ENCODE measurements at regions not wholly inside any gene's neighbourhood (a gene's known extent, or its start where the extent isn't known, plus 50 kb on each side); places are given as distances from the start of the nearest gene placed in this dataset.

DNA sequence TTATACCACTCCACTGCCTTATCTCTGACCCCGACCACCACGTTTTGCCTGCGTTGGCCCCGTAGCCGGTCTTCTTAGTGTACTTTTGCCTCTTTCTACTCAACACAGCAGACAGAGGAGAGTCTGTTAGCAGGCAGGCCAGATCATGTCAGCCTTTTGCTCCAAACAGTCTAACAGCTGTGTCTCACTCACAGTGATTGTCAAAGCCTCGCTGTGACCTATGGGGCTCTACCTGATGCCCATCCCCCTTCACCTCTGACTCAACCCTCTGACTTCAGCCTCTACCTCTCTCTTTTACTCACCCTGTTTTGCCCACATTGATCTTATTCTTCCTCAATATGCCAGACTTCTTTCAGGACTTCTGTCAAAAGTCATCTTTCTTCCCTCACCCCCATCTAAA is 127.1 kb downstream of the TRIML1 start:
- CTCF ChIA-PET, result no interaction called here
- peaks cover 15% of the 10 kb centered on the region for H3K9me3 Mint-ChIP-seq
- DNase-seq, result no peak
- H3K4me1 Mint-ChIP-seq, result no peaks in the 10 kb centered on the region
- no peaks in the 10 kb centered on the region for H3K27me3 Mint-ChIP-seq
- no peak overlapping the region for H3K4me3 Mint-ChIP-seq
- H3K27ac Mint-ChIP-seq, result no peak overlapping the region
- H3K36me3 Mint-ChIP-seq, result no peaks in the 10 kb centered on the region

DNA sequence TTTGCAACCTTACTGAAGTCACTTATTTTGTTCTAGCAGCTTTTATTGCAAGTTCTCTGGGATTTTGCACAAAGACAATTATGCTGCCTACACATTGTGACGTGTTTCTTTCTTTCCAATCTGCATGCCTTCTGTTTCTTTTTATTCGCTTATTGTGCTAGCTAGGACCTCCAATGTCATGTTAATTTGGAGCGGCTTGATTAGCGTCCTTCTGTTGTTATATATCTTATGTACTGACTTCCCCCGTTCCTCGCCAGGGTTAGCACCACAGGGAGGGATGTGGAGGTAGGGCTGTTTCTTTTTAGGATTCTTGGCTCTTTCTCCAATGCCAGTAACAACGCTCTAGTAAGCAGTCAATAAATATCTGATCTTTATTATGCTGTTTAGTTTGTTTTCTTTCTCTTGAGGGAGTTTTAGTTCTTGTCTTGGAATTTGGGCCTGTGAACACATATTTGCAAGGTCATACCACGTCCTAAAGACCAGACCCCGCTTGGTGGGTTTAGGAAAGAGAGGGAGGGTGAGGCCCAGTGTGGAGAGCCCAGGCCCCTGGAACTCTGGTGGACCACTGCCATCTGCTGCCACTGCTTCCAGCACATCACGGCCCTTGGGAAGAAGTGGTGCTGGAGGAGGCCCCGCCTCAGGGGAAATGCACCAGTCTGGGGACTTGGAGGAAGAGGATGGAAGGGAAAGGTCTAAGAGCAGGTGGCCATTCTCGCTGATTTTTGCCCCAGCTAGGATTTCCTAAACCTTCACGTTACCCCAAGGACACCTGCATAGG is 129.1 kb downstream of the TRIML1 start:
- no peaks in the 10 kb centered on the region for H3K36me3 Mint-ChIP-seq
- CTCF ChIA-PET, result no interaction called here
- no peak for DNase-seq
- no peak overlapping the region for H3K4me3 Mint-ChIP-seq
- H3K4me1 Mint-ChIP-seq, result no peaks in the 10 kb centered on the region
- no peaks in the 10 kb centered on the region for H3K27me3 Mint-ChIP-seq
- H3K9me3 Mint-ChIP-seq, result peaks cover 15% of the 10 kb centered on the region
- no peak overlapping the region for H3K27ac Mint-ChIP-seq

DNA sequence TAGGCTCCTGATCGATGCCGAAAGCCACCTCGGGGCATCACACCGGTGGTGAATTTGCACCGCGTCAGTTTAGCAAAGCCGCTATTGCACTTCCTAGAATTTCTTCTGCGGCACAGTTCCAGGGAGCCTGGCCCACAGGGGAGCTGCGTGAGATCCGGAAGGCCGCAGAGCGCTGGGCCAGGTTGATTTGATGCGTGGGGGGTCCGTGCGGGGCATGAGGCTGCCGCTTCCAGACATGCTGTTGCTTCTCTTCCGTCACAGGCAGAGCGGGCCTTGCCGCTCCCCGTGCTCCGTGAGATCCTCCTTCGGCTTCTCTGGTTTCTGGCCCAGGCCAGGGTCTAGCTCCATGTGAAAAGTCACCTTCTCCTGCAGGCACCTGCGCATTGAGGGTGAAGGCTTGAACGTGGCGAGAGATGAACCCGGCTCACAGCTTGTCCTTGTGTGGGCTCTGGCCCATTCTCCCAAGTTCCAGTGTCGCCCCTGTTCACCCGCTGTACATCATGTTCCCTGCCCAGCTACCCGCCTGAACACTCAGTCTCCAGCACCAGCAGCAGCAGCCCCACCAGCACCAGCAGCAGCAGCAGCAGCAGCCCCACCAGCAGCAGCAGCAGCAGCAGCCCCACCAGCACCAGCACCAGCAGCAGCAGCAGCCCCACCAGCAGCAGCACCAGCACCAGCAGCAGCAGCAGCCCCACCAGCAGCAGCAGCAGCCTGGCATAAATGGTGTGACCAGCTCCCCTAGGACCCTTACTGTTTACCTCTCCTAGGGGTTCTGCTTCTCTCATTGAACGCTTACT is 131.2 kb downstream of the TRIML1 start:
- no peaks in the 10 kb centered on the region for H3K36me3 Mint-ChIP-seq
- H3K4me3 Mint-ChIP-seq, result no peak overlapping the region
- H3K27me3 Mint-ChIP-seq, result no peaks in the 10 kb centered on the region
- H3K4me1 Mint-ChIP-seq, result no peaks in the 10 kb centered on the region
- peaks cover 15% of the 10 kb centered on the region for H3K9me3 Mint-ChIP-seq
- no peak overlapping the region for H3K27ac Mint-ChIP-seq
- CTCF ChIA-PET, result no interaction called here
- DNase-seq, result no peak

DNA sequence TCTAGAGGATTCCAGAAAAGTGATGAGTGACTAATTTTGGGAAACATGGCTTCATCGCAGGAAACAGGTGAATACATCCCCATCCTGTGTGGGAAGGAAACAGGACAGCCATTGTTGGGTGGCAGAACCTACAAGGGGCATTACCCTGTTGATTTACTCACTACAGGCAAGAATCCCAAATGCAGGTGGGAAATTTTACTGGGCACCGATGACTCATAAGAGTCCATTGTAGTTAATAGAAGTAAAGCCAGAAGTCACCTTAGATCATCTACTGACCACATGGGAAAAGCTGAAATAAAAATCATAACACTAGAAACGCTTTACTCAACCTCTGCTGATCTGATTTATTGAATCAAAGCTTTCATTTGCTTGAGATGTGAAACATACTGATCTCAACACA is 136.4 kb downstream of the TRIML1 start:
- no peaks in the 10 kb centered on the region for H3K36me3 Mint-ChIP-seq

DNA sequence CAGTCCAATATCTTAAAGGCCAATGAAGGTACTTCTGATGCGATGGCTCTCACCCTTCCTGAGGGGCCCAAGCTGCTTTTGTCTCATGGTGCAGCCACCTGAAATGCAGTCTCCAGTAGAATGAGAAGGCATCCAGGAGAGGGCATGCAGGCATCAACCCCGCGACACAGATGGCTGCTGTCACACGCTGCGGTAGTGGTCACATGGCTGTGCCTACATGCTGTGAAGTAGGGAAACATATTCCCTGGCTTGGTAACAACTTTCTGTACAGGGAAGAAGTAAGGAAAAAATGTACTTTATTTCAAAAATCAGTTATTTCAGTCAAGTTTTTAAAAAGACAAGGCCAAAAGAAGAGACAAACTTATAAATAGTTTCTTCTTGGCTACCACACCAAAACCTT is 139.9 kb downstream of the TRIML1 start:
- Mint-ChIP-seq H3K4me1 (no peaks in the 10 kb centered on the region), H3K9me3 (peaks cover 2% of the 10 kb centered on the region), H3K36me3 (no peaks in the 10 kb centered on the region), H3K4me3 (no peak overlapping the region), H3K27ac (no peak overlapping the region), H3K27me3 (peaks cover 10% of the 10 kb centered on the region)
- DNase-seq, result no peak
- CTCF ChIA-PET, result no interaction called here

More for the DNA sequence above, 136.4 kb downstream of the TRIML1 start:
- DNase-seq, result no peak
- Mint-ChIP-seq H3K4me3 (no peak overlapping the region), H3K27ac (no peak overlapping the region), H3K9me3 (peaks cover 5% of the 10 kb centered on the region), H3K4me1 (no peaks in the 10 kb centered on the region), H3K27me3 (no peaks in the 10 kb centered on the region)
- CTCF ChIA-PET, result no interaction called here

- Mint-ChIP-seq H3K4me3 (no peak overlapping the region), H3K36me3 (no peaks in the 10 kb centered on the region), H3K9me3 (peaks cover 4% of the 10 kb centered on the region), H3K27ac (no peak overlapping the region), H3K27me3 (peaks cover 10% of the 10 kb centered on the region), H3K4me1 (no peaks in the 10 kb centered on the region)
- DNase-seq, result no peak
- CTCF ChIA-PET, result no interaction called here
Measured at GRCh38 chr4:188282471-188283232, 143.4 kb downstream of the TRIML1 start.

- Mint-ChIP-seq H3K36me3 (no peaks in the 10 kb centered on the region), H3K4me1 (no peaks in the 10 kb centered on the region), H3K27ac (no peak overlapping the region), H3K9me3 (peaks cover 7% of the 10 kb centered on the region), H3K27me3 (peaks cover 9% of the 10 kb centered on the region), H3K4me3 (no peak overlapping the region)
- DNase-seq, result no peak
- CTCF ChIA-PET, result no interaction called here
Measured at GRCh38 chr4:188287169-188287894, 148.1 kb downstream of the TRIML1 start.

DNA sequence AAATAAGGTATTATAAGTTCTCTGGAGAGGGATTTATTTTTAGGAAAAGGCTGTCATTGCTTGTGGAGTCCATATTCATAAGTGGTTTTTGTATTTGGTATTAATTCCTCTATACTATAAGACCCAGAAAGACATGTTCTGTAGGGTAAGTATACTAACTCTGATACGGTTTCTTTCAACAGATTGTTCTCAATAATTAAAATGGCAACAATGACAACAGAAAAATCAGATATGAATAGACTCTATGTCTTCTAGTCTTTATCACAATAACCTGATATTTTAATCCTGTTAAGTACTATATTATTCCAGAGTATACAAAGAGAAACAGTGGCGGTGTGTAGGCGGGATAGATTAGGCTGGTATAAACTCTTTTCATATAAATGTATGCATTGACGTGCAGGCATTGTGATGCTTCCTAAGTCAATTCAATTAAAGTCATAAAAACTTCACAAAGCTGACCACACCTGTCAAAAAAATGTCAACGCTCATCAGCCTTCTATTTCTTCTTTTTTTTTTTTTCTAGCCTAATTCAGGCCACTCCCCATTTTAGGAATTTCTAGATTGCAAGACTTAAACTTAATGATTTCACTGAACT is 150.4 kb downstream of the TRIML1 start:
- Mint-ChIP-seq H3K36me3 (no peaks in the 10 kb centered on the region), H3K27ac (no peak overlapping the region), H3K4me3 (no peak overlapping the region), H3K9me3 (peaks cover 7% of the 10 kb centered on the region), H3K27me3 (no peaks in the 10 kb centered on the region), H3K4me1 (no peaks in the 10 kb centered on the region)
- DNase-seq, result no peak
- CTCF ChIA-PET, result no interaction called here

DNA sequence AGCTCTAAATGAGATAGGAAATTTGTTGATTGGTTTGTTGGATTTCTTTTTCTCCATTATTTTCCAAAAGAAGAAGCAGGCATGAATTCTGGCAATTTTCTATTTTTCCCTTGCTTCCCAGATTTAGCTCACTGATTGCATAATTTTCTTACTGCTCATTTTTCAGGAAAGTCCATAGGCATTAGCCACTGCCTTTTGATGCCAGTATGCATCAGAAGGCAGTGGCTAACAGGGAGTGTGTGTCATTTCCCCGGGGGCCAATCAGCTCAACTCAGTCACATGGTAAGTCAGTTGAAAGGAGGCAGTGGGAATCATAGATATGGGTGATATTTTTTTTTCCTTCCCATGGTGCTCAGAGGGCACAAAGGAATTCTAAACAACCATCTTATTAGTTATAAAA is 156.7 kb downstream of the TRIML1 start:
- Mint-ChIP-seq H3K27me3 (no peaks in the 10 kb centered on the region), H3K36me3 (no peaks in the 10 kb centered on the region), H3K4me1 (no peaks in the 10 kb centered on the region), H3K27ac (no peak overlapping the region), H3K4me3 (no peak overlapping the region), H3K9me3 (peaks cover 14% of the 10 kb centered on the region)
- CTCF ChIA-PET, result no interaction called here
- DNase-seq, result no peak

DNA sequence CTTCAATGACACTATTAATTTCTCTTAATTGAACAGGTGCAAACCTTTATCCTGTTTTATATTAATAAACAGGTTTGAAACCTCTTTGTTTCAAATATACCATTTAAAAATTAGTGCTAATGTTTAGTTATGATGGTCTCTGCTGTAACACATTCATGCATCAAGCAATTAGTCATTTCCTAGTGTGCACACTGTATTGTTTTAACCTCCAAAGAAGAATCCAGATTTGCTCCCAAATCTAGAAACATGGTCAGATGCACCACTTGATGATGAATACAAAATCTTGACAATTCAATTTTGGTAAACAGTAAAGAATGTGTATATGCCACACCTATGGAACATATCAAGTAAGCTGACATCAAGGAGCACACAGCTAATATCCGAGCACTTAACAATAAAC is 157.1 kb downstream of the TRIML1 start:
- no peak for DNase-seq
- H3K9me3 Mint-ChIP-seq, result peaks cover 15% of the 10 kb centered on the region
- no peaks in the 10 kb centered on the region for H3K36me3 Mint-ChIP-seq
- CTCF ChIA-PET, result no interaction called here
- H3K4me3 Mint-ChIP-seq, result no peak overlapping the region
- no peaks in the 10 kb centered on the region for H3K4me1 Mint-ChIP-seq
- H3K27me3 Mint-ChIP-seq, result no peaks in the 10 kb centered on the region
- no peak overlapping the region for H3K27ac Mint-ChIP-seq

GRCh38 chr4:188297873-188298272 is 158.6 kb downstream of the TRIML1 start:
- Mint-ChIP-seq H3K4me3 (no peak overlapping the region), H3K27ac (no peak overlapping the region), H3K27me3 (no peaks in the 10 kb centered on the region), H3K9me3 (peaks cover 23% of the 10 kb centered on the region), H3K4me1 (no peaks in the 10 kb centered on the region), H3K36me3 (no peaks in the 10 kb centered on the region)
- DNase-seq, result no peak
- CTCF ChIA-PET, result no interaction called here

DNA sequence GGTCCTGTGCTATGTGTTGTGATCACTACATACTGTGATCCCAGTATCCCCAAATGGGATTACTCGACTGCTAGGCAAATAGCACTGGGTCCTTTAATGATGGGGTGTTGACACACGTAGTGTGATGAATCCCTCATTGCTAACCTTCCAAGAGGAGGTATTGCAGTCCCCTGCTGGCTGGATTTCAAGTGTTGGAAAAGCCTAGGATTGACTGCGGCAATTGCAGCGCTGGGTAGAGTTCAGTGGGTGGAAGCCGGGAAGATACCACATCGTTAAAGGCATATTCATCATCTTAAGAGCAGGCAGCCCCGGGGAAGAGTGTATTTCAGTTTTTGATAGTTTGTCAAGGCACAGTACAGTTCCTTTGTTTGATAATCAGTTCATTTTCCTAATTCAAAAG is 159.9 kb downstream of the TRIML1 start:
- no peak overlapping the region for H3K27ac Mint-ChIP-seq
- no peaks in the 10 kb centered on the region for H3K36me3 Mint-ChIP-seq
- CTCF ChIA-PET, result no interaction called here
- no peak for DNase-seq
- H3K9me3 Mint-ChIP-seq, result peaks cover 24% of the 10 kb centered on the region
- no peaks in the 10 kb centered on the region for H3K4me1 Mint-ChIP-seq
- H3K27me3 Mint-ChIP-seq, result no peaks in the 10 kb centered on the region
- no peak overlapping the region for H3K4me3 Mint-ChIP-seq

DNA sequence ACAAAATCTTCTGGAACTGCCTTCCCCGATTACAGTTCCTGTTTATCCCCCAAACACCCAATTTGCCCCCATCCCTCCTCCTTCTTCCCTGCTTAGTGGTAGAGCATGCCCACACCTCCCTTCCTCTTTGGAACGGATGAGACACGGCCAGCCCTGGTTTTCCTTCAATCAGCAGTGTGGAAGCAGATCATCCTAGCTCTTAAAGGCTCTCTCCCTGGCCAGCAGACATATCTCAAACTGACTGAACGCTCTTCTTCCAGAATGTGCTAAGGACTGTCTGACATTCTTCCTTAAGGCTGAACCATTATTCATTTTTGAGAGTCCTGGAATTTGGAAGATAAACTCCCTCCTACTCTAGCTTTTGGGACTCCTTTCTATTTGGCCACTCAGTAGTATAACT is 161.1 kb downstream of the TRIML1 start:
- CTCF ChIA-PET, result no interaction called here
- Mint-ChIP-seq H3K27ac (no peak overlapping the region), H3K9me3 (peaks cover 28% of the 10 kb centered on the region), H3K4me3 (no peak overlapping the region), H3K4me1 (no peaks in the 10 kb centered on the region), H3K36me3 (no peaks in the 10 kb centered on the region), H3K27me3 (no peaks in the 10 kb centered on the region)
- DNase-seq, result no peak

- CTCF ChIA-PET, result no interaction called here
- Mint-ChIP-seq H3K4me3 (no peak overlapping the region), H3K36me3 (no peaks in the 10 kb centered on the region), H3K27ac (no peak overlapping the region), H3K27me3 (no peaks in the 10 kb centered on the region), H3K4me1 (no peaks in the 10 kb centered on the region), H3K9me3 (peaks cover 19% of the 10 kb centered on the region)
- no peak for DNase-seq
Measured at GRCh38 chr4:188305690-188306089, 166.4 kb downstream of the TRIML1 start.
